ENCODE measurements at regions not wholly inside any gene's neighbourhood (a gene's known extent, or its start where the extent isn't known, plus 50 kb on each side); places are given as distances from the start of the nearest gene placed in this dataset.

GRCh38 chr18:78928076-78928475 lies 51.5 kb upstream of the SALL3 start:
- no peak for DNase-seq (ENCODE audit: low read depth)

- no peak for DNase-seq (ENCODE audit: low read depth)
Measured at GRCh38 chr18:78929516-78929915, 50.1 kb upstream of the SALL3 start.
